Suprapubic skin (tissue), 4 donors: ENCODE measurements at regions not wholly inside any gene's neighbourhood (a gene's known extent, or its start where the extent isn't known, plus 50 kb on each side); places are given as distances from the start of the nearest gene placed in this dataset.

Source experiments
- DNase-seq, 2 donors: peaks; one replicate each; pipeline ENCODE4 v3.0.0-alpha.2; 2019; ENCODE audit warnings: low spot score in 2 of 2
- H3K27ac ChIP-seq: fragments of 200-600 bp; sonication (generic); one replicate; pipeline ENCODE4 v1.5.1; 2019
- H3K27me3 ChIP-seq: fragments of 200-600 bp; sonication (generic); one replicate; pipeline ENCODE4 v1.5.1; 2019
- H3K36me3 ChIP-seq: fragments of 200-600 bp; sonication (generic); one replicate; pipeline ENCODE4 v1.5.1; 2019
- H3K4me1 ChIP-seq: fragments of 200-600 bp; sonication (generic); one replicate; pipeline ENCODE4 v1.5.1; 2019
- H3K4me3 ChIP-seq: fragments of 200-600 bp; sonication (generic); one replicate; pipeline ENCODE4 v1.5.1; 2019; ENCODE audit warnings: mild to moderate bottlenecking
- H3K9me3 ChIP-seq: fragments of 200-600 bp; sonication (generic); one replicate; pipeline ENCODE4 v1.5.1; 2019
- EP300 ChIP-seq: sonication (generic); formaldehyde crosslinking; IDR thresholded peaks from one replicate; pipeline ENCODE4 v1.6.1; 2017; ENCODE audit warnings: antibody characterized with exemption
- POLR2A ChIP-seq, 2 donors: fragments of 450-650 bp; IDR thresholded peaks; one replicate each; pipeline ENCODE4 v1.6.1; 2017; ENCODE audit warnings: antibody characterized with exemption in 2 of 2, mild to moderate bottlenecking in 2 of 2, moderate library complexity in 2 of 2
- POLR2AphosphoS5 ChIP-seq, 3 donors: sonication (generic); formaldehyde crosslinking; IDR thresholded peaks; one replicate each; pipeline ENCODE4 v1.6.1; 2017; ENCODE audit warnings: antibody characterized with exemption in 3 of 3
- WGBS: methylation state at CpG from one replicate; pipeline ENCODE4 v1.1.5; 2018; 5-methylcytosine and 5-hydroxymethylcytosine counted together
- TF ChIP-seq, protein P1 (sequence below), 2 donors: fragments of 200-600 bp in 1 of 2; fragments of 450-650 bp in 1 of 2; sonication (generic) in 1 of 2; IDR thresholded peaks; one replicate each; pipeline ENCODE4 v1.5.1; 2016 to 2019; ENCODE audit warnings: antibody characterized with exemption in 2 of 2, mild to moderate bottlenecking in 1 of 2, moderate library complexity in 1 of 2

- no peak for DNase-seq
- Histone ChIP-seq H3K27ac (no peak overlapping the region), H3K4me1 (no peaks in the 10 kb centered on the region), H3K4me3 (no peak overlapping the region), H3K9me3 (no peaks in the 10 kb centered on the region), H3K27me3 (no peaks in the 10 kb centered on the region), H3K36me3 (no peaks in the 10 kb centered on the region)
- 80% methylated on average over 1 of the region's 1 CpG for WGBS
- TF ChIP-seq POLR2AphosphoS5 (IDR thresholded peaks at IDR 0.05) (no peak), EP300 (no peak), POLR2A (IDR thresholded peaks at IDR 0.05) (no peak)
- TF ChIP-seq, protein P1, sequence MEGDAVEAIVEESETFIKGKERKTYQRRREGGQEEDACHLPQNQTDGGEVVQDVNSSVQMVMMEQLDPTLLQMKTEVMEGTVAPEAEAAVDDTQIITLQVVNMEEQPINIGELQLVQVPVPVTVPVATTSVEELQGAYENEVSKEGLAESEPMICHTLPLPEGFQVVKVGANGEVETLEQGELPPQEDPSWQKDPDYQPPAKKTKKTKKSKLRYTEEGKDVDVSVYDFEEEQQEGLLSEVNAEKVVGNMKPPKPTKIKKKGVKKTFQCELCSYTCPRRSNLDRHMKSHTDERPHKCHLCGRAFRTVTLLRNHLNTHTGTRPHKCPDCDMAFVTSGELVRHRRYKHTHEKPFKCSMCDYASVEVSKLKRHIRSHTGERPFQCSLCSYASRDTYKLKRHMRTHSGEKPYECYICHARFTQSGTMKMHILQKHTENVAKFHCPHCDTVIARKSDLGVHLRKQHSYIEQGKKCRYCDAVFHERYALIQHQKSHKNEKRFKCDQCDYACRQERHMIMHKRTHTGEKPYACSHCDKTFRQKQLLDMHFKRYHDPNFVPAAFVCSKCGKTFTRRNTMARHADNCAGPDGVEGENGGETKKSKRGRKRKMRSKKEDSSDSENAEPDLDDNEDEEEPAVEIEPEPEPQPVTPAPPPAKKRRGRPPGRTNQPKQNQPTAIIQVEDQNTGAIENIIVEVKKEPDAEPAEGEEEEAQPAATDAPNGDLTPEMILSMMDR (IDR thresholded peaks at IDR 0.05), result no peak
Observed at GRCh38 chr13:70357031-70357430, 248.8 kb upstream of the KLHL1 start.

- Histone ChIP-seq H3K27me3 (no peaks in the 10 kb centered on the region), H3K36me3 (no peaks in the 10 kb centered on the region), H3K4me3 (no peak overlapping the region), H3K9me3 (no peaks in the 10 kb centered on the region), H3K4me1 (no peaks in the 10 kb centered on the region), H3K27ac (no peak overlapping the region)
- WGBS, result 38% methylated on average over 2 of the region's 2 CpGs
- no peak for DNase-seq
- TF ChIP-seq, protein P1 (IDR thresholded peaks at IDR 0.05), result no peak
- TF ChIP-seq POLR2A (IDR thresholded peaks at IDR 0.05) (no peak), POLR2AphosphoS5 (IDR thresholded peaks at IDR 0.05) (no peak), EP300 (no peak)
Observed at GRCh38 chr13:70353096-70353495, 244.8 kb upstream of the KLHL1 start.

- H3K27ac ChIP-seq, result no peak overlapping the region
- 79% methylated on average over 8 of the region's 8 CpGs for WGBS
- TF ChIP-seq POLR2A (IDR thresholded peaks at IDR 0.05), result no peak
- TF ChIP-seq EP300, result no peak
- TF ChIP-seq, protein P1 (IDR thresholded peaks at IDR 0.05), result no peak
- TF ChIP-seq POLR2AphosphoS5 (IDR thresholded peaks at IDR 0.05), result no peak
Observed at GRCh38 chr13:70347947-70348620, 239.8 kb upstream of the KLHL1 start.

GRCh38 chr13:70339738-70340137 is 231.5 kb upstream of the KLHL1 start:
- TF ChIP-seq EP300, result no peak
- TF ChIP-seq, protein P1 (IDR thresholded peaks at IDR 0.05), result no peak
- TF ChIP-seq POLR2AphosphoS5 (IDR thresholded peaks at IDR 0.05), result no peak
- no peak for TF ChIP-seq POLR2A (IDR thresholded peaks at IDR 0.05)
- H3K27ac ChIP-seq, result no peak overlapping the region
- no peak overlapping the region for H3K4me3 ChIP-seq
- H3K4me1 ChIP-seq, result no peaks in the 10 kb centered on the region
- WGBS, result 48% methylated on average over 4 of the region's 4 CpGs
- H3K9me3 ChIP-seq, result peaks cover 6% of the 10 kb centered on the region
- H3K27me3 ChIP-seq, result no peaks in the 10 kb centered on the region
- no peak for DNase-seq
- no peaks in the 10 kb centered on the region for H3K36me3 ChIP-seq

More at GRCh38 chr13:70347947-70348620, 239.8 kb upstream of the KLHL1 start:
- Histone ChIP-seq H3K27me3 (no peaks in the 10 kb centered on the region), H3K4me3 (no peak overlapping the region), H3K9me3 (no peaks in the 10 kb centered on the region), H3K36me3 (no peaks in the 10 kb centered on the region), H3K4me1 (no peaks in the 10 kb centered on the region)
- DNase-seq, result no peak

DNA sequence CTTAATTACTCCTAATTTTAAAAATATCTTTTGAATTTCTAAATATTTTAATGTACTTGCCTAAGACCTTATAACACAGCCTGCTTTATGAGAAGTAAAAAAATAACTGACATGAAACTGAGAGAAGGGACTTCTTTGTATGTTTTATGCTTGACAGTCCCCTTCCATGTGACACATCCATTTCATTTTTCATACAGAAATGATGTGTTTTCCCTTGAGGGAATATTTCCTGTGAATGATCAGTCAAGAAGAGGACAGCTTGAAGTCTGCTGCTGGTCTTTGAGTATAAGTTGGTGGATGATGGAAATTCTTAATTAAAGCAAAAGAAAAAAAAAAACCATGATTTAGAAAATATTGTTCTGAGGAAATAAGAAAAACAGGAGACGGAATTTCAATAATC is 230.4 kb upstream of the KLHL1 start:
- WGBS, result 74% methylated on average over 1 of the region's 1 CpG
- no peaks in the 10 kb centered on the region for H3K27me3 ChIP-seq
- no peak overlapping the region for H3K27ac ChIP-seq
- H3K9me3 ChIP-seq, result peaks cover 6% of the 10 kb centered on the region
- H3K4me1 ChIP-seq, result no peaks in the 10 kb centered on the region
- no peak overlapping the region for H3K4me3 ChIP-seq
- TF ChIP-seq POLR2AphosphoS5 (IDR thresholded peaks at IDR 0.05), result no peak
- TF ChIP-seq, protein P1 (IDR thresholded peaks at IDR 0.05), result no peak
- no peak for TF ChIP-seq EP300
- TF ChIP-seq POLR2A (IDR thresholded peaks at IDR 0.05), result no peak
- no peaks in the 10 kb centered on the region for H3K36me3 ChIP-seq
- no peak for DNase-seq
